Panc1 (cell line): ENCODE measurements at regions not wholly inside any gene's neighbourhood (a gene's known extent, or its start where the extent isn't known, plus 50 kb on each side); places are given as distances from the start of the nearest gene placed in this dataset.

Experiments
- ATAC-seq: fragments of 200-7000 bp; cut with Tn5 transposase; 2 replicates; pipeline ENCODE4 v1.9.1; 2020; ENCODE audit warnings: mild to moderate bottlenecking, moderate library complexity
- BruUV-seq: library from RNA; stranded (reverse); fragments of 400-500 nt; replicated peaks from 2 replicates; lab custom pipeline; 2021; lab: Mats Ljungman, UMichigan
- CTCF ChIA-PET: fragments of 300-600 bp; sonication (Branson Sonifier 250); formaldehyde crosslinking; loops from one replicate; lab custom pipeline; 2022; ENCODE audit warnings: antibody characterized with exemption; lab: Charles Lee
- POLR2A ChIA-PET: fragments of 300-600 bp; sonication (Branson Sonifier 250); formaldehyde crosslinking; loops from one replicate; lab custom pipeline; 2022; ENCODE audit warnings: antibody characterized with exemption; lab: Charles Lee
- DNase-seq: peaks from one replicate; pipeline ENCODE4 v3.0.0-alpha.2; 2010; ENCODE audit warnings: low read depth, low spot score
- H3K27ac ChIP-seq: 2 replicates; pipeline ENCODE4 v1.5.1; 2011; ENCODE audit warnings: mild to moderate bottlenecking, low read length, inconsistent platforms
- H3K27me3 ChIP-seq: fragments of 200-500 bp; sonication (Bioruptor generic); 2 replicates; pipeline ENCODE4 v1.6.0; 2014; ENCODE audit warnings: low read length, inconsistent platforms; ENCODE audit not compliant: control insufficient read depth, insufficient read depth
- H3K36me3 ChIP-seq: fragments of 200-500 bp; sonication (Bioruptor generic); 2 replicates; pipeline ENCODE4 v1.5.1; 2014; ENCODE audit warnings: inconsistent platforms, mild to moderate bottlenecking, low read length, moderate library complexity; ENCODE audit not compliant: control insufficient read depth, insufficient read depth
- H3K4me1 ChIP-seq: 2 replicates; pipeline ENCODE4 v1.5.1; 2011; ENCODE audit warnings: inconsistent platforms, mild to moderate bottlenecking, low read length, moderate library complexity; ENCODE audit not compliant: control insufficient read depth, insufficient read depth
- H3K4me3 ChIP-seq, 2 experiments: 2 replicates each; pipeline ENCODE4 v1.5.1; 2011 to 2012; ENCODE audit warnings: low read depth in 2 of 2, low read length in 2 of 2, mild to moderate bottlenecking in 2 of 2, inconsistent platforms in 1 of 2, moderate library complexity in 1 of 2
- H3K9me3 ChIP-seq: fragments of 200-500 bp; sonication (Bioruptor generic); 2 replicates; pipeline ENCODE4 v1.5.1; 2014; ENCODE audit warnings: low read depth, mild to moderate bottlenecking, inconsistent platforms, low read length, moderate library complexity; ENCODE audit not compliant: control insufficient read depth, insufficient read depth
- POLR2AphosphoS5 ChIP-seq: IDR thresholded peaks from 2 replicates; pipeline ENCODE4 v1.6.1; 2012; ENCODE audit warnings: mild to moderate bottlenecking, low read depth, low read length, moderate library complexity
- SIN3A ChIP-seq: IDR thresholded peaks from 2 replicates; pipeline ENCODE4 v1.6.1; 2012; ENCODE audit warnings: low read depth, mild to moderate bottlenecking, low read length, moderate library complexity, borderline replicate concordance; ENCODE audit not compliant: insufficient read depth
- TCF7L2 ChIP-seq: IDR thresholded peaks from 2 replicates; pipeline ENCODE4 v1.6.1; 2011; ENCODE audit warnings: mild to moderate bottlenecking, low read depth, low read length, inconsistent platforms
- in situ Hi-C: cut with HindIII; loops from 2 replicates; pipeline ENCODE4 v1.10.0; 2016; ENCODE audit warnings: low sequenced_read_pairs, low pct_unique_long_range_greater_than_20kb
- intact Hi-C: fragments of 100-400 bp; cut with micrococcal nuclease; formaldehyde crosslinking; loops from one replicate; pipeline ENCODE4 v1.10.0; 2022; ENCODE audit not compliant: unreplicated experiment
- TF ChIP-seq, protein P1 (sequence below), 2 experiments: IDR thresholded peaks; 2 replicates each; pipeline ENCODE4 v1.6.1; 2011 to 2012; ENCODE audit warnings: low read depth in 2 of 2, control low read depth in 1 of 2, low read length in 1 of 2, mild to moderate bottlenecking in 1 of 2, moderate library complexity in 1 of 2; ENCODE audit not compliant: insufficient read depth in 1 of 2
- TF ChIP-seq, protein P2 (sequence below): fragments of 450-650 bp; IDR thresholded peaks from 2 replicates; pipeline ENCODE4 v1.5.1; 2017; ENCODE audit warnings: mild to moderate bottlenecking

GRCh38 chr1:229984310-229984991 lies 82.6 kb upstream of the GALNT2 start:
- Histone ChIP-seq H3K4me3 (no peak overlapping the region), H3K27me3 (no peaks in the 10 kb centered on the region; the same call in 1 of the 2 replicates), H3K27ac (no peak overlapping the region), H3K4me1 (no peaks in the 10 kb centered on the region), H3K36me3 (no peaks in the 10 kb centered on the region), H3K9me3 (no peaks in the 10 kb centered on the region)
- CTCF ChIA-PET = no interaction called here
- TF ChIP-seq, protein P1, sequence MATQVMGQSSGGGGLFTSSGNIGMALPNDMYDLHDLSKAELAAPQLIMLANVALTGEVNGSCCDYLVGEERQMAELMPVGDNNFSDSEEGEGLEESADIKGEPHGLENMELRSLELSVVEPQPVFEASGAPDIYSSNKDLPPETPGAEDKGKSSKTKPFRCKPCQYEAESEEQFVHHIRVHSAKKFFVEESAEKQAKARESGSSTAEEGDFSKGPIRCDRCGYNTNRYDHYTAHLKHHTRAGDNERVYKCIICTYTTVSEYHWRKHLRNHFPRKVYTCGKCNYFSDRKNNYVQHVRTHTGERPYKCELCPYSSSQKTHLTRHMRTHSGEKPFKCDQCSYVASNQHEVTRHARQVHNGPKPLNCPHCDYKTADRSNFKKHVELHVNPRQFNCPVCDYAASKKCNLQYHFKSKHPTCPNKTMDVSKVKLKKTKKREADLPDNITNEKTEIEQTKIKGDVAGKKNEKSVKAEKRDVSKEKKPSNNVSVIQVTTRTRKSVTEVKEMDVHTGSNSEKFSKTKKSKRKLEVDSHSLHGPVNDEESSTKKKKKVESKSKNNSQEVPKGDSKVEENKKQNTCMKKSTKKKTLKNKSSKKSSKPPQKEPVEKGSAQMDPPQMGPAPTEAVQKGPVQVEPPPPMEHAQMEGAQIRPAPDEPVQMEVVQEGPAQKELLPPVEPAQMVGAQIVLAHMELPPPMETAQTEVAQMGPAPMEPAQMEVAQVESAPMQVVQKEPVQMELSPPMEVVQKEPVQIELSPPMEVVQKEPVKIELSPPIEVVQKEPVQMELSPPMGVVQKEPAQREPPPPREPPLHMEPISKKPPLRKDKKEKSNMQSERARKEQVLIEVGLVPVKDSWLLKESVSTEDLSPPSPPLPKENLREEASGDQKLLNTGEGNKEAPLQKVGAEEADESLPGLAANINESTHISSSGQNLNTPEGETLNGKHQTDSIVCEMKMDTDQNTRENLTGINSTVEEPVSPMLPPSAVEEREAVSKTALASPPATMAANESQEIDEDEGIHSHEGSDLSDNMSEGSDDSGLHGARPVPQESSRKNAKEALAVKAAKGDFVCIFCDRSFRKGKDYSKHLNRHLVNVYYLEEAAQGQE (IDR thresholded peaks at IDR 0.05; ENCODE audit: insufficient read depth in 1 of 2, low read depth in 2 of 2, low read length in 1 of 2) = no peak
- TF ChIP-seq, protein P2, sequence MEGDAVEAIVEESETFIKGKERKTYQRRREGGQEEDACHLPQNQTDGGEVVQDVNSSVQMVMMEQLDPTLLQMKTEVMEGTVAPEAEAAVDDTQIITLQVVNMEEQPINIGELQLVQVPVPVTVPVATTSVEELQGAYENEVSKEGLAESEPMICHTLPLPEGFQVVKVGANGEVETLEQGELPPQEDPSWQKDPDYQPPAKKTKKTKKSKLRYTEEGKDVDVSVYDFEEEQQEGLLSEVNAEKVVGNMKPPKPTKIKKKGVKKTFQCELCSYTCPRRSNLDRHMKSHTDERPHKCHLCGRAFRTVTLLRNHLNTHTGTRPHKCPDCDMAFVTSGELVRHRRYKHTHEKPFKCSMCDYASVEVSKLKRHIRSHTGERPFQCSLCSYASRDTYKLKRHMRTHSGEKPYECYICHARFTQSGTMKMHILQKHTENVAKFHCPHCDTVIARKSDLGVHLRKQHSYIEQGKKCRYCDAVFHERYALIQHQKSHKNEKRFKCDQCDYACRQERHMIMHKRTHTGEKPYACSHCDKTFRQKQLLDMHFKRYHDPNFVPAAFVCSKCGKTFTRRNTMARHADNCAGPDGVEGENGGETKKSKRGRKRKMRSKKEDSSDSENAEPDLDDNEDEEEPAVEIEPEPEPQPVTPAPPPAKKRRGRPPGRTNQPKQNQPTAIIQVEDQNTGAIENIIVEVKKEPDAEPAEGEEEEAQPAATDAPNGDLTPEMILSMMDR = no peak
- TF ChIP-seq POLR2AphosphoS5 = no peak
- TF ChIP-seq TCF7L2 = no peak
- ATAC-seq (no peak), DNase-seq (no peak)
- POLR2A ChIA-PET = no interaction called here
- intact Hi-C loops = no loop called here
- in situ Hi-C loops = no loop called here
- no TSS peak for BruUV-seq

- BruUV-seq = no TSS peak
- in situ Hi-C loops = no loop called here
- ATAC-seq (no peak), DNase-seq (no peak)
- H3K27ac ChIP-seq = no peak overlapping the region
- TF ChIP-seq TCF7L2 = no peak
- TF ChIP-seq SIN3A = no peak
- TF ChIP-seq, protein P1 (IDR thresholded peaks at IDR 0.05; ENCODE audit: insufficient read depth in 1 of 2, low read depth in 2 of 2, low read length in 1 of 2) = no peak
- TF ChIP-seq POLR2AphosphoS5 = no peak
- TF ChIP-seq, protein P2 = no peak
- H3K4me3 ChIP-seq = no peak overlapping the region
- intact Hi-C loops = no loop called here
- H3K27me3 ChIP-seq = no peaks in the 10 kb centered on the region; the same call in 1 of the 2 replicates
- ChIA-PET POLR2A (no interaction called here), CTCF (no interaction called here)
- H3K36me3 ChIP-seq = no peaks in the 10 kb centered on the region
- no peaks in the 10 kb centered on the region for H3K9me3 ChIP-seq
- no peaks in the 10 kb centered on the region for H3K4me1 ChIP-seq
Measured at GRCh38 chr1:229984992-229985612, 81.9 kb upstream of the GALNT2 start.
